Amniotic stem cell (primary cell): ENCODE measurements at regions not wholly inside any gene's neighbourhood (a gene's known extent, or its start where the extent isn't known, plus 50 kb on each side); places are given as distances from the start of the nearest gene placed in this dataset.
"Not testable (repeated sequence)": the region's sequence is repeated elsewhere in the genome, so short reads cannot be mapped to it uniquely, and the experiment has no call there.

Source experiments
- DNase-seq: peaks from one replicate; lab custom pipeline; 2025; lab: John Stamatoyannopoulos, UW

GRCh38 chr12:47307680-47308399, 228.1 kb upstream of the AMIGO2 start:
- DNase-seq = peak; percentile 27

GRCh38 chr12:47306773-47307679, 227.3 kb upstream of the AMIGO2 start:
- DNase-seq = not testable (repeated sequence)

GRCh38 chr12:47306130-47306529, 226.4 kb upstream of the AMIGO2 start:
- DNase-seq = no peak

GRCh38 chr12:47305464-47305863, 225.7 kb upstream of the AMIGO2 start:
- DNase-seq = no peak

GRCh38 chr12:47303995-47304560, 224.3 kb upstream of the AMIGO2 start:
- DNase-seq = no peak

GRCh38 chr12:47303207-47303606, 223.4 kb upstream of the AMIGO2 start:
- DNase-seq = no peak

GRCh38 chr12:47302111-47302671, 222.4 kb upstream of the AMIGO2 start:
- DNase-seq = no peak

- DNase-seq = no peak
Observed at GRCh38 chr12:47299586-47299985, 219.8 kb upstream of the AMIGO2 start.

- DNase-seq = no peak
Observed at GRCh38 chr12:47297993-47298392, 218.2 kb upstream of the AMIGO2 start.

- no peak for DNase-seq
Observed at GRCh38 chr12:47296828-47297227, 217.1 kb upstream of the AMIGO2 start.

GRCh38 chr12:47293406-47293805, 213.6 kb upstream of the AMIGO2 start:
- DNase-seq = no peak

GRCh38 chr12:47286676-47287075, 206.9 kb upstream of the AMIGO2 start:
- no peak for DNase-seq
